Activated naive CD8-positive, alpha-beta T cell treated with anti-CD3 and anti-CD28 coated beads, Interleukin-2, amount 50 U/mL, for 16 hours (primary cell): ENCODE measurements at regions not wholly inside any gene's neighbourhood (a gene's known extent, or its start where the extent isn't known, plus 50 kb on each side); places are given as distances from the start of the nearest gene placed in this dataset.
"Not testable (repeated sequence)": the region's sequence is repeated elsewhere in the genome, so short reads cannot be mapped to it uniquely, and the experiment has no call there.

Experiments
- DNase-seq: peaks from one replicate; pipeline ENCODE4 v3.0.0-alpha.2; 2020; ENCODE audit warnings: low read depth, low spot score

DNA sequence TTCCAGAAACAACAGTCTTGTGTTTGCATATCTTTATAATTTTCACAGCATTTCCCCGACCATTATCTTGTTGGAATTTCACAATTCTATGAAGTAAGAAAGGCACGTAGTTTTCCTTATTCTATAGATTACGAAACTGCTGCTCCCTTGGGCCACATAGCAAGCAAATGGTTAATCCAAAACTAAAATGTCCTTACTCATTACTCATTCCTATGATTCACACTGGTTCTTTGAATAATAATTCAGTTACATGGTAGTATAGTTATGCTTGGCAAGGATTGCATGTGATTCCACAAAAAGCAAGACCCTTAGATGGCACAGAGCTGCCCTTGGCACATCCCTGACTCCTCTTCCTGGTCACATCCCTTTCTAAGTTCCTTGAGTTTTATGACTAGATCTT, 51.2 kb downstream of the OR13H1 start:
- DNase-seq: no peak

DNA sequence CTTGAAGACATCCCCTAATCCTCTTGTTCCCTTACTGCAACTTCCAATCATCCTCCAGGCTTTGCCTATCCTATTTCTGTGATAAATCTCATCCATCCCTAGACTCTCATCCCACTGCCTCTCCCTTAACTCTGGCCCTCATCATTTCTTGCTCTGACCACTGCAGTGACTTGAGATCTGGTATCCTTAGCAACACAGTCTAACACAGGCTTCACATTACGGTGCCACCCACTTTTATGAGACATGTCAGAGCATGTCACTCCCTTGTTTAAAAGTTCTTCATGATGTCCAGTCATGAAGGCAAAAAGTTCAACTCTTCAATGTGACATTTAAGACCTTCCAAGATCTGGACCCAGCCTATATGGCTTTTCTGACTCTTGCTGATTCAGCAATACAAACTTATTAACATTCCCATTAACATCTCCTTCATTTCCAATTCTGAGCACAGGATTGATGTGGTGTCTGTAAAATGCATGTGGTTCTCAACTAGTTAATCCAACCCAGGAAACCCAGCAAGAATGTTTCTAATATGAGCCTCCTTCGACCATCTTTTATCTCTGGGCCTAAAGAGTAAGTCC, 64.0 kb downstream of the OR13H1 start:
- DNase-seq: no peak

DNA sequence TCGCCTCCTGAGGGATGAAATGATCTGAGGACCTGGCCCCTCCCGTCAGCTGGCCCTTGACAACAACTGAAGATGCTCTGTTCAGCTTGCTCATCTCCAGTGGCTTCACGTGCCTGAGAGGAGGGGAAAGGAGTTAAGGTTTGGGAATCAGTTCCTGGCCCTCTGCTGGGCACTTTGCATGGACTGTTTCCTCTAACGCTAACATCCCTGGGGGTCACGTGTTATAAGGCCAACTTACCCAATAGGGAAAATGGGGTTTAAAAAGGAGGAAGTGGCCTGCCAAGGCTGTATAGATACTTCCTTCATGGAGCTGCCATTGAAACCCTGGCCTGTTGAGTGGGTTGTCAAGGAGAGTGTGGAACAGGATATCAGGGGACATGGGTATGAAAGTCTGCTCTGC, 65.6 kb downstream of the OR13H1 start:
- no peak for DNase-seq

DNA sequence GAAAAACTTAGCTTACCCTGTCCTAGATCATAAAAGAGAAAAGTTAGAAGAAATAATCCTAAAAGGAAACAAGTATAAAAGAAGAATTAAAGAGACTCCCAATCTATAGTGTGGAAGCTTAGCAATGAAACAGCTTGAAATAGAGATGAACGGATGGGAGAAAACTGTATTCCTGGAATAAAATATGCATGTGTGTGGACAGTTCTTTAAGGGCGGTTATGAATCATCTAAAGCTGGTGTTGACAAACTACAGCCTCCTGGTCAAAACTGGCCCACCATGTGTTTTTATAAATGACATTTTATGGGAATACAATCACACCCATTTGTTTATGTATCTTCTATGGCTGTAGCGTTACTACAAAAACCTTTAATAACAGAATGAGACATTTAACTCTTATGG, 69.4 kb downstream of the OR13H1 start:
- DNase-seq: no peak

DNA sequence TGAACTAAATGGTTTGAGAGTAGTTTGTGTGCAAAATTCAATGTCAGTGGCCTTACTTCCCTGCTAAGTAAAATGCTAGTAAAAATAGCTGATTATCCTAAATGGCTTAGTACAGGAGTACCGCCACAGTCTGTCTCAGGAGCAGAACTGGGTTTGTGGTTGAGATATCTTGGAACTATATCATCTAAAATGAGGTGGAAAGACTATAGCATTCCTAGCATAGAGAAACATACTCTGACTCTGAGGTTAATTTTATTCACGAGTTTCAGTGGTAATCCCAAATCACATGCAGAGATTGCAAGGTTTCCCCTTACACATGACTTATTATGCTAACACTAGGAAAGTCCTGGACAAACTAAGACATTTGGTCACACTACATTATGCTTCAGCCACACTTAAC, 70.4 kb downstream of the OR13H1 start:
- DNase-seq: no peak

DNA sequence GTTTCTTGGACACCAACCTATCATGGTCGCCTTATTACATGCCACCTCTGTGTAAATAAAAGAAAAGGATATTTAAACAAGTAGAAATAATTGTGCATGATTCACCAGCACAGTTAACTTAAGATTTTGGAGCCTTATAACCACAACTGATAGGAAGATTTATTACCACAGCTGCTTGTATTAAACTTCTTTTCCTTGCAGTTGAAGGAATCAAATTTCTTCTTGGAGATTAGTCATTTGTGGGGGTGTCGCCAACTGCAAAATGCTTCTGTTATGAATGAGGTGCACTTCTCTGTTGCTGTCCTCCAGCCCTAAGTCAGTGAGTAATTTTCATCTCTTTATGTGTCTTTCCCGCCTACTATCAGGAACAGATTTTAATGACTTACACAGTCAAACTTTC, 73.3 kb downstream of the OR13H1 start:
- no peak for DNase-seq

DNA sequence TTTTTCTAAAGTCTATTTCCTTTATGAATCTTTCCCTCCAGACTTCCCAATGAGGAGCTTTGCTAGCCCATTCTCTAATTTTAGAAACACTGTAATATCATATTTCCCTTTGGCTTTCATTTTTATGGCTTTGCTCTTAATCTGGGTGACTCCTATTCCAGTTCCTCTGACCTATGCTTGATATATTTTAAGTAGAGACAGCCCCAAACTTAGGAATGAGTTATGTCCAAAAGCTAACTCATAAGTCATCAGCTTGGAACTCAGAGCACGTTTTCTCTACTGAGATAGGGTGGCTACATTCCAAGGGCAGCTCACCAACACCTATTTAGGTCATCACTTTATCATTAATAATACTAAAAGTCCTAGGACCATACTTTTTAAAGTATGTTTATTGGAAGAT, 77.8 kb downstream of the OR13H1 start:
- DNase-seq: no peak

DNA sequence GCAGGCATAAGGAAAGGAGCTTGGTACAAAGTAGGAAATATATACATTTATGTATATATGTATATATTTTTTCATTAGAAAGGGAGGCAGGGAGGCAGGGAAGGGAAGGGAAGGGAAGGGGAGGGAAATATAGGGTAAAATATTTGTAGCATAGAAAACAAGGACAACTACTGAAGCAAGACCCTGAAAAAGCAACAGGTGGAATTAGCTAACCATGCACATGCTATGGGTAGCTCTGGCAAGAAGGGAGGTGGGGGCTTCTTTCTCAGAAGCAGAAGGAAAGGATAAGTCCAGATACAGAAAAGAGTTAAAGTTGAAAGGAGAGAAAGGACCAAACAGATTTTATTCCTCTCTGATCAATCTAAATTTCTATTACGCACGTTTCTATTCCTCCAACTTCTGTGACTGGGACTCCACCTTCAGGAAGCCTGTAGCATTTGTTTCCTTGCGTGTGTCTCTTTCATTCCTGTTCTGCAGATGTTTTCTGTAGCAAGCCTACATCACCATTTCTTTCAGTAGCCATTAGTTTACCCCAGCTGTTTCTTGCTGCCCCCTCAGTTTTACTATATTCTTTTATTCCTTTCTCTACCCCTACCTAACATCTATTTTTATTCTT, 82.9 kb downstream of the OR13H1 start:
- DNase-seq: no peak

DNA sequence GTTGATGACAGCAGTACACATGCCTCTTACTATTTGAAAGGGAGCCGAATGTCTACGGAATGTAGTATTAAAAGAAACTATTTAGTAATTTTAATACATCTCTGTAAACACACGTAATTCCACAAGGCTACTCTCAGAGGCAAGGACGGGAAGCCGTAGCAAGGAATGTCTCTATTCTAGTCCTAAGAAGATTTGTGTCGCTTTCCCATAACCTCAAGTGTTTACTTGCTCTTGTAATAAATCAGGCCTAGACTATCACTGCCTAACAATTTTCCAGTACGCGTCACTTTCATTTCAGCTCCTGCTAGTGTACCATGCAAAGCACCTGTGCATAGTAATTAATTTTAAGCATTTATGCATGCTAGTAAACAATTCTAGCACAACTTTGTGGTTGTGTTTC, 86.7 kb downstream of the OR13H1 start:
- DNase-seq: no peak

DNA sequence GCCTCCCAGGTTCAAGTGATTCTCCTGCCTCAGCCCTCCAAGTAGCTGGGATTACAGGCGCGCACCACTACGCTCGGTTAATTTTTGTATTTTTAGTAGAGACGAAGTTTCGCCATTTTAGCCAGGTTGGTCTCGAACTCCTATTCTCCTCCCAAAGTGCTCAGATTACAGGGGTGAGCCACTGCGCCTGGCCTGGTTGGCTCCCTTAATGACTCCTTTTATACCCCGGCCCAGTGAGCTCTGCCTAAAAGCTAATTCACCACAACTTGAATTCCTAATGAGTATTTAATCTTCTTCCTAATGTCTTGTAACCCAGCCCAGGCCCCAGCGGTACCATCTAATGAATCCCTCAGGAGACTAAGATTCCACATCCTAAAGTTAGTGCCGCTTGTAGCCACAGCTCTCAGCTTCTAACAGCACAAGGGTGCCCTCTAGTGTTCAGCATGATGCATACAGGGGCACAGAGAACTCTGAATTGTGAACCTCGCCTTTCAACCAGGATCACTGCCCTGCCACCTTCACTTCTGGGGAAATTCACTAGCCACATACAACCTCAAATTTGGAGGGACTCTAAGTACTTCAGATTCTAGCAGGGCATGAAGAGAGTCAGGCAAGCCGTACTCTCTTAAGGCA, 89.5 kb downstream of the OR13H1 start:
- DNase-seq: peak; percentile 3

DNA sequence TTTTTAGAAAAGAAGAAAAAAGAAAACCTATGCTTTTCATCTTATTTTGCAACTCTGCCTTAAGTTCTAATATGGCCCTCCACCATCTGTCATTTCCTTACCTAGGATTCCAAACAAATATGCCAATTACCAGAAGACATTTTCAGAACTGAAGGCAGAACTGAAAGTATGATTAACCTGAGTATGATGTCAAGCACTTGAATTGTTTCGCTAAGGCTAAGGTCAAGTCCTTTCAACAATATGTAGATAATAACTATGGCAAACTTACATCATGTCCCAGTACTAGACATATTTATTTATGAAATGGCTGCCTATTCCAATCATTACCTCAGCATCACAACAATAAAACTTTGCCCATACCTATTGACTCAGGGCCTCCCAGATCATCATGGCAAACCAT, 91.0 kb downstream of the OR13H1 start:
- DNase-seq: no peak

DNA sequence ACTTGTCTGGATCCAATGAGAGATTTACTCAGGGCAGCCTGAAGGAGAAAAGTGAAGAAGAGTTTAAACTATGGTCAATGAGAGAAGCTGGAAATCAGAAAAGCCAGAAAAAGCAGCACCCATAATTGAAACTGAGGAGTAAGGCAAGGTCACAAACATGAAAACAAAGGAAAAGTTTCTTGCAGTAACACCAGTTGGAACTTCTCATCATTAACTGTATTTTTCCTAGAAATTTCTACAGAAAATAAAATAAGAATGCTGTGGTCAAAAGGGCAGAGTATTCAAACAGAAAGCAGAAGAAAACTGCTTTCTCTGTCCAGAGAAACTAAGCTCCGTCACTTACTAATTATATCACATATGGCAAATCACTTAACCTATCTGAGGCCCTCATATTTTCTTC, 102.2 kb downstream of the OR13H1 start:
- DNase-seq: no peak

DNA sequence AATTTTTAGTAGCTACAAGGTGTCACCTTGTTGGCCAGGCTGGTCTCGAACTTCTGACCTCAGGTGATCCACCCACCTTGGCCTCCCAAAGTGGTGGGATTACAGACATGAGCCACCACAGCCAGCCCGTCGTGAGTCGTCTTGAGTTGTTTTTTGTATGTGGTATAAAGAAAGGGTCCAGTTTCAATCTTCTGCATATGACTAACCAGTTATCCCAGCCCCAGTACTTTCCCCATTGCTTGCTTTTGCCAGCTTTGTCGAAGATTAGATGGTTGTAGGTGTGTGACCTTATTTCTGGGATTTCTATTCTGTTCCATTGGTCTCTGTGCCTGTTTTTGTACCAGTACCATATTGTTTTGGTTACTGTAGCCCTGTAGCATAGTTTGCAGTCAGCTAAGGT, 105.9 kb downstream of the OR13H1 start:
- no peak for DNase-seq

DNA sequence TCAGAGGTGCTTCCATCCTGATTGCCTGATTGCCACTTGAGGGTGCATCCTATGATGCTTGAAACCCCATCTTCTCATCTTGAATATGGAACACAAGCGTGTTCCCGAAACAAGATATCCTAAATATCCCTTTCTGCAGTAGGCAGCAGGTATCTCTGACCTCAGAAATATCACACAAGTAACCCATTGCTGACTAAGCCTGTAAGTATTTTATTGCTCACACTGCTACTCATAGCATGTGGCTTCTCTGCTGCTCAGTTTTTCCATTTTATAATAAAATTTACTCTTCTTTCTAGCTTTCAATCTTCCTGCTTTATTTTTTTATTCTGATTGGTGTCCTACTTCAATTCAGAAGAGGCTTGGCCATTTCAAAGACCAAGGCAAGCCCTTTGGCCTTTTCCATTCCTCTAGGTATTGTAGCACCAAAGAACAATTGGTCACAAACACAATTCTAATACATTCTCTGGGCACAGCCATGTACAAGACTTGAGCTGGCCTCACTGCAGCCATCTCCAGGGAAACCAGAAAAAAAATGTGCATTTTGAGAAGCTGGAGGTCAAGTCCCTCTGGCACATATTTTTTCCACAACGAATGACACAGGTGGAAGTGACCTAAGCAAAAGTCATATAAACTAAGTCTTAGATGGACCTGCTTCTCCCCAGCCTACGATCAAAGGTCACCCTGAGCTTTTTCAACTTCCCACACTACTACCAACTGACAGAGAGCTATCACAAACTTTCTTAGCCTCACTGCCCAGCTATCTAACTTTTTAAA, 107.0 kb downstream of the OR13H1 start:
- DNase-seq: no peak

DNA sequence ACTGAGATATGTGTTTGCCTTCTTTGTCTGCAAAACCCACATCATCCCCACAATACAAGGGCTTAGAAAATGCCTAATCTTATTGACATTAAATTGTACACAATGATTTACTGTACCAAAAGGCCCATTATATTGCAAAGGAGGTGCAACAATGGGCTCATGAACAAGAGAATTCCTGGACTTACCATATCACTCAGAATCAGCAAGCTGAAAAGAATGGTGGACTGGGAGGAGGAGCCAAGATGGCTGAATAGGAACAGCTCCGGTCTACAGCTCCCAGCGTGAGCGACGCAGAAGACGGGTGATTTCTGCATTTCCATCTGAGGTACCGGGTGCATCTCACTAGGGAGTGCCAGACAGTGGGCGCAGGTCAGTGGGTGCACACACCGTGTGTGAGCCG, 119.9 kb downstream of the OR13H1 start:
- not testable (repeated sequence) for DNase-seq

DNA sequence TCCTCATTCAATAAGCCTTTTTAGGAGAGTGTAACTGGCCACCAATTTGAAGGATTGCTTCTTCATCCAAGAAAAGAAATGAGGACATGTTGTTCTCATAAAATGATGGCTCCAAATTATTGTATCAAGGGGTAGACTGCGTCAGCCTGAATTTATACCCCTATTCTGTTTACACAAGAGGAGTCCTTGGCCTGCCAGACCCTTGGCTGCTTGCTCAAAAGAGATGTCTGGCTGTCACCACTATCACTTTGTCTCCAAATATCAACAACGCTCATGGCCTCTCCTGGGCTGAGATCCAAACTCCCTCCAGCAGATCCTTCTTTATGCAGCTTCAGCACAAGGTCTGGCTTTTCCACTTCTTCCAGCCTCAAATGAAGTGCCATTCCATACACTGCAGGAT, 127.9 kb downstream of the OR13H1 start:
- DNase-seq: no peak

DNA sequence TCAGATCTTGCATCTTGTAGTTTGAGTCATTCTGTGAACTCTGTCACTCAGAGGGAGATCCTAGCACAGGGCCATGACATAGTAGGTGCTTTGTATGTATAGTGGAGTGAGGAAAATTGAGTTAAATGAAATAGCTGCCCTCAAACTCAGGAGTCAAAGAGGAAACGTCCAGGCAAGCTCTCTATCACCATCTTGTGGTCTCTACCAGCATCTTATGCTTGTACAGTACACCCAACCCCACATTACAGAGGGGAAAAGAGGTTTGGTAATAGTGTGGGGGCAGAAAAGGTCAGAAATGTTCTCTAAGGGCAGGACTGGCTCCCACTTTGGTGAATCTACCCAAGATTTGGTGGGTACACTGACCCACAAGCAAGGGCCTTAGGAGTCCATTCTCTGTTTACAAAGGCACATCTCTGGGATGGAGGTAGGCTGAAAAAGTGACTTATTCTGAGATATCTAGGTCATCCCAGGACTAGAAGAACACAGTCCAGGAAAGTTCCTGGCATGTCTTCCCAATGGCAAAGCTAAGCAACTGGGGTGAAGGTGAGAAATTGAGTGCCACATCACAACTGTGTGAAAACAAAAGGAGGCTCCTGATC, 131.8 kb downstream of the OR13H1 start:
- no peak for DNase-seq

DNA sequence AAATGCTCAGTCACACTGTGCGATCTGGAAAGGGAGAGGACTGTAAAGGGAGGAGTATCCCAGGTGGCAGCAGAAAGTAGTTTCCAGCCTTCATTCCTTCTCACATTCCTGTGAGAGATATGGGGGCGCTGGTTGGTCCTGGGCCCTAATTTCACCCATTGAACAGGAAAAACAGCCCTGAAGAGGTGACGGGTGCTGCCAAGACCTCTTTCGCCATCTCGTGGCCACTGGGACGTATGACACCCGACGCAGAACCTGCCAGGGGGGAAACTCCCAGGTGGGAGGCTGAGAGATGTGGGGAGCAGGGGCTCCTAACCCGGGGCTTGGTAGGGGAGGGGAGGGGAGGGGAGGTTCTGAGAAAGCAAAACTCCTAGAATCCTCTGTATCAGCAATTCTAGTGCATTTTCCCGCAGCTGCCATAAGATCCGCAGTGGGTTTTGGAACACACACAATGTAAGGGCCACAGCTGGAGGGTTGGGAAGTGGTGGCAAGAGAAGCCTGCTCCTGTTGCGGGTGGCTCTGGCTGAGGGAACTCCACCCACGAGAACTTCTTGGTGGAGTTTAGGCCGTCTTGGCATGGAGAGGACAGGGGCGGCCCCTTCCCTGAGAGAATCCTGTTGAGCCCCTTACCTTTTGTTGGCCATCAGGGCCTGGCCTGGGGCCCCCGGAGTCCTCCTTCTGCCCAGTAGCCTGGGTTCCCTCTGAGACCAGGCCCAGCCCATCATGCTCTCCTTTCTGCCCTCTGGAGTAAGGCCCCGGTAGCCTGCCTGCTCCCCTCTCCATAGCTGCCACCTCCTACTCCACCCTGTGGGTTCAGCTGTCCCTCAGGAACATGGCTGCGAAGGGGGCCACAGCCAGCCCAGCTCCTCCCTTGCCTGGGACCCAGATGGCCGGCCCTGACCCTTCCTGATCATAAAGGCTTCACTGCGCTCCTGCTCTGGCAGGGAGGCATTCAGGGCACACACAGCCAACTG, 134.1 kb downstream of the OR13H1 start:
- no peak for DNase-seq

DNA sequence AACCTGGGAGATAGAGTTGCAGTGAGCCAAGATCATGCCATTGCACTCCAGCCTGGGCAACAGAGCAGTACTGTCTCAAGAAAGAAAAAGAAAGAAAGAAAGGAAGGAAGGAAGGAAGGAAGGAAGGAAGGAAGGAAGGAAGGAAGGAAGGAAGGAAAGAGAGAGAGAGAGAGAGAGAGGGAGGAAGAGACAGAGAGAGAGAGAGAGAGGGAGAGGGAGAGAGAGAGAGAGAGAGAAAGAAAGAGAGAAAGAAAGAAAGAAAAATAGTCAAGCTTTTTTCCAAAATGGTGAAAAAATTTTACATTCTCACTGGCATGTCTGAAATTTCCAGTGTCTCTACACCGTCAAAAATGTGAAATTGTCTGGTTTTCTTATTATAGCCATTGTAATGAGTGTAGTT, 138.9 kb downstream of the OR13H1 start:
- DNase-seq: not testable (repeated sequence)

DNA sequence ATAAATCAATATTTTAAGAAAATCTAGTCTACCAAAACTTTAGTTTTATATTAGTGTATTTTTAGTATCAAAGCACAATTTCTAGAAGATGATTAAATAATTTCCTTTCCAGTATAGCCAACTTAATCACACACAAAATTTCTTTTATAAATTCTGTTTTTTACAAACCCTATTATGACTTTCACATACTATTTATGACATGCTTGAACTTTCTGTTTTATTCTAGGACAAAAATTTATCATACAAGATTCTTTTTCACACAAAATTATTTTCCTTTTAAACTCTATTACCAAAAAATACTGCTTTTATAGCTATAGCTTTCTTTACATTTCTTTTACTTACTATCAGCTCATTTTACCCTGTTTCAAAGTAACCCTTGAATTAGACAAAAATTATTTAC, 149.5 kb downstream of the OR13H1 start:
- DNase-seq: no peak

DNA sequence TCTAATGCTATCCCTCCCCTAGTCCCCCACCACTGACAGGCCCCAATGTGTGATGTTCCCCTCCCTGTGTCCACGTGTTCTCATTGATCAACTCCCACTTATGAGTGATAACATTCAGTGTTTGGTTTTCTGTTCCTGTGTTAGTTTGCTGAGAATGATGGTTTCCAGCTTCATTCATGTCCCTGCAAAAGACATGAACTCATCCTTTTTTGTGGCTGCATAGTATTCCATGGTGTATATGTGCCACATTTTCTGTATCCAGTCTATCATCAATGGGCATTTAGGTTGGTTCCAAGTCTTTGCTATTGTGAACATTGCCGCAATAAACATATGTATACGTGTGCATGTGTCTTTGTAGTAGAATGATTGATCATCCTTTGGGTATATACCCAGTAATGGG, 153.1 kb downstream of the OR13H1 start:
- not testable (repeated sequence) for DNase-seq
